Thymus (tissue), 11 donors: ENCODE measurements at regions not wholly inside any gene's neighbourhood (a gene's known extent, or its start where the extent isn't known, plus 50 kb on each side); places are given as distances from the start of the nearest gene placed in this dataset.
"Not testable (repeated sequence)": the region's sequence is repeated elsewhere in the genome, so short reads cannot be mapped to it uniquely, and the experiment has no call there.

ENCODE experiments used
- DNase-seq, 9 donors: peaks; one replicate each; pipeline ENCODE4 v3.0.0-alpha.2; 2013; ENCODE audit warnings: low spot score in 9 of 9, low read depth in 6 of 9, missing footprints in 1 of 9
- H3K27ac ChIP-seq, 2 donors: one replicate each; pipeline ENCODE4 v1.5.1; 2013; ENCODE audit warnings: control low read depth in 1 of 2, low read depth in 1 of 2, low read length in 1 of 2, mild to moderate bottlenecking in 1 of 2, moderate library complexity in 1 of 2
- H3K27me3 ChIP-seq, 2 donors: one replicate each; pipeline ENCODE4 v1.5.1; 2013; ENCODE audit warnings: low read length in 1 of 2; ENCODE audit not compliant: control insufficient read depth in 2 of 2, insufficient read depth in 1 of 2
- H3K36me3 ChIP-seq, 2 donors: one replicate each; pipeline ENCODE4 v1.5.1; 2013; ENCODE audit warnings: low read length in 1 of 2, mild to moderate bottlenecking in 1 of 2, moderate library complexity in 1 of 2; ENCODE audit not compliant: control insufficient read depth in 2 of 2, insufficient read depth in 2 of 2
- H3K4me1 ChIP-seq, 2 donors: one replicate each; pipeline ENCODE4 v1.5.1; 2013; ENCODE audit warnings: low read length in 2 of 2; ENCODE audit not compliant: control insufficient read depth in 2 of 2, insufficient read depth in 2 of 2
- H3K4me3 ChIP-seq, 2 donors: one replicate each; pipeline ENCODE4 v1.5.1; 2013; ENCODE audit warnings: low read length in 2 of 2, control low read depth in 1 of 2, mild to moderate bottlenecking in 1 of 2
- H3K9me3 ChIP-seq, 2 donors: one replicate each; pipeline ENCODE4 v1.5.1; 2013; ENCODE audit warnings: low read length in 1 of 2, mild to moderate bottlenecking in 1 of 2; ENCODE audit not compliant: control insufficient read depth in 2 of 2, insufficient read depth in 1 of 2
- WGBS: extraction: QIAGEN DNeasy Blood & Tissue Kit; methylation state at CpG from one replicate; pipeline ENCODE4 v1.1.7; 2013; 5-methylcytosine and 5-hydroxymethylcytosine counted together
- donor health status: healthy.

DNA sequence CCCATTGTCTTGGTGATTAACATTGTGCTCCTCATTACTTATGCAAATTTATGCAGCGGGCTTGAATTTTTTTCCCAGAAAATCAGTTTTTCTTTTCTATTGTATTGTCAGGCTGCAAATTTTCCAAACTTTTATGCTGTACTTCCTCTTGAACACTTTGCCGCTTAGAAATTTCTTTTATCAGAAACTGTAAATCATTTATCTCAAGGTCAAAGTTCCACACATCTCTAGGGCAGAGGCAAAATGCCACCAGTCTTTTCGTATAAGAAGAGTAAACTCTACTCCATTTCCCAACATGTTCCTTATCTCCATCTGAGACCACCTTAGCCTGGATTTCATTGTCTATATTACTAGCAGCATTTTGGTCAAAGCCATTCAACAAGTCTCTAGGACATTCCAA, 113.9 kb upstream of the OLFM3 start:
- DNase-seq = no peak
- no peaks in the 10 kb centered on the region for H3K4me1 ChIP-seq
- H3K27me3 ChIP-seq = no peaks in the 10 kb centered on the region
- no peaks in the 10 kb centered on the region for H3K36me3 ChIP-seq
- no peak overlapping the region for H3K27ac ChIP-seq
- no peak overlapping the region for H3K4me3 ChIP-seq
- no peaks in the 10 kb centered on the region for H3K9me3 ChIP-seq
- 96% methylated on average over 3 of the region's 3 CpGs for WGBS

DNA sequence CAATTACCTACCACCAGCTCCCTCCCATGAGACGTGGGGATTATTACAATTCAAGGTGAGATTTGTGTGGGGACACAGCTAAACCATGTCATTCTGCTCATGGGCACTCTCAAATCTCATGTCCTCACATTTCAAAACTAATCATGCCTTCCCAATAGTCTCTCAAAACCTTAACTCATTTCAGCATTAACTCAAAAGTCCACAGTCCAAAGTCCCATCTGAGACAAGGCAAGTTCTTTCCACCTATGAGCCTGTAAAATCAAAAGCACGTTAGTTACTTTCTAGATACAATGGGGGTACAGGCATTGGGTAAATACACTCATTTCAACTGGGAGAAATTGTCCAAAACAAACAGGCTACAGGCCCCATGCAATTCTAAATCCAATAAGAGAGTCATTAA, 112.8 kb upstream of the OLFM3 start:
- not testable (repeated sequence) for H3K4me3 ChIP-seq, H3K9me3 ChIP-seq, H3K27ac ChIP-seq, H3K36me3 ChIP-seq, H3K4me1 ChIP-seq, H3K27me3 ChIP-seq, DNase-seq
- WGBS = 76% methylated on average over 2 of the region's 2 CpGs

DNA sequence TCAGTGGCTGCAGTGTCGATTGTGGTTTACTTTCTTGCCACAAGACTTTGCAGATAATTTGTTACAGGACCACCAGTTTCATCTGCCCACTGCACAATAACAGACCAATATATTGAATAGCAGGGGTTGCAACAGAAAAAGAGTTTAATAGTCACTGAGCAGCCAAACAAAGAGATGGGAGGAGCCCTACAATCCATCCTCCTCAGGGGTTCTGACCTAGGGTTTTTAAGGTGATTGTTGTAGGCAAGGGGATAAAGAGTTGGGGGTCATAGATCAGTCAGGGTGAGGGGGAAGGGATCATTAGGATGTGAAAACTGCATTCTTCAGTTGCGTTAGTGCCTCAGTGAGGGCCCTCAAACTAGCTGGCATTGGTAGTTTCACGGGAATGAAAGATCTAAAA, 110.7 kb upstream of the OLFM3 start:
- H3K9me3 ChIP-seq = no peaks in the 10 kb centered on the region
- no peak overlapping the region for H3K4me3 ChIP-seq
- H3K27ac ChIP-seq = no peak overlapping the region
- no peaks in the 10 kb centered on the region for H3K4me1 ChIP-seq
- no peaks in the 10 kb centered on the region for H3K27me3 ChIP-seq
- DNase-seq = no peak
- WGBS = 82% methylated on average over 3 of the region's 3 CpGs
- no peaks in the 10 kb centered on the region for H3K36me3 ChIP-seq

DNA sequence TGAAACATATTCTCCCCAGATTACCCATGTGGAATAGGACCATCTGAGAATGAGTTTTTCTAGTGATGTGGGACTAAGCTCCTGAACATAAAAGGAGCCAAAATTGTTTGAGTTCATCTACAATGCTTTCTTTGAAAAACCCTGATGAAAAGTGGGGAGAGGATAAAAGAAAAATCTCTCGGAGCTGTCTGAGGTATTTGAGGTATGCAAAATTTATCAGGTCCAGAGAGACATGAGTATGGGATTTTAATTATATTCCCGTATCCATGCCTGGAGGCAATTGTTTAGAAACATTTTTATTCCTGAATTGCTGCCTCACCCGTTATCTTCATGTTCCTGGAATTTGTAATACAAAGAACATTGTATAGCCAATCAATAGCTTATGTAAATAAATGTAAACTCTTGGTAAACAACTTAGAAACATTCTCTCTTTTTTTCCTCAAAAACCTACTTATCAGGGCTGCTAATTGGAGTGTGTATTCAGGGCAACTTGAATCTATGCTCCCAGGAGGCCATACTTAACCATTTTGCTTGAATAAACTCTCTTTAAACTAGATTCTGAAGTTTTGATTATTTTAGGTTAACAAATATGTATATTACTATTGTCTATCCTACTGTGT, 109.3 kb upstream of the OLFM3 start:
- H3K36me3 ChIP-seq = no peaks in the 10 kb centered on the region
- no peaks in the 10 kb centered on the region for H3K4me1 ChIP-seq
- no peak for DNase-seq
- H3K9me3 ChIP-seq = no peaks in the 10 kb centered on the region
- 69% methylated on average over 3 of the region's 3 CpGs for WGBS
- H3K27me3 ChIP-seq = no peaks in the 10 kb centered on the region
- H3K27ac ChIP-seq = no peak overlapping the region
- no peak overlapping the region for H3K4me3 ChIP-seq

DNA sequence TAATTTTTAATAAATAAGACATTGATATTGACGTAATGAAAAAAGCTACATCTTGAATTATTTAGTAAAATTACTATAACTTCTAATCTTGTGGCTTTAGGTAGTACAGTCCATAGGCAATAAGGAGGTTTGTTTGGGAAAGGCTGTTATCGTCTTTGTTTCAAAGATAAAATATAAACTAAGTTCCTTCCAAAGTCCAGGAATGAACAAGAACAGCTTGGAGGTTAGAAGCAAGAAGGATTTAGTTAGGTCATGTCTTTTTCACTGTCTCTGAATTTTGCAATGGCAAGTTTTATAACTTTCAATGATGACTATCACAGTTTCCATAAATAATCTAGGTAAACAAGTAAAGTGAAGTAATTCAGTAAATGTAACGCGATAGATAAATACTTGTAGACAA, 106.9 kb upstream of the OLFM3 start:
- H3K9me3 ChIP-seq = no peaks in the 10 kb centered on the region
- H3K27me3 ChIP-seq = no peaks in the 10 kb centered on the region
- H3K4me1 ChIP-seq = no peaks in the 10 kb centered on the region
- H3K36me3 ChIP-seq = no peaks in the 10 kb centered on the region
- 98% methylated on average over 4 of the region's 4 CpGs for WGBS
- no peak overlapping the region for H3K4me3 ChIP-seq
- no peak overlapping the region for H3K27ac ChIP-seq
- no peak for DNase-seq

DNA sequence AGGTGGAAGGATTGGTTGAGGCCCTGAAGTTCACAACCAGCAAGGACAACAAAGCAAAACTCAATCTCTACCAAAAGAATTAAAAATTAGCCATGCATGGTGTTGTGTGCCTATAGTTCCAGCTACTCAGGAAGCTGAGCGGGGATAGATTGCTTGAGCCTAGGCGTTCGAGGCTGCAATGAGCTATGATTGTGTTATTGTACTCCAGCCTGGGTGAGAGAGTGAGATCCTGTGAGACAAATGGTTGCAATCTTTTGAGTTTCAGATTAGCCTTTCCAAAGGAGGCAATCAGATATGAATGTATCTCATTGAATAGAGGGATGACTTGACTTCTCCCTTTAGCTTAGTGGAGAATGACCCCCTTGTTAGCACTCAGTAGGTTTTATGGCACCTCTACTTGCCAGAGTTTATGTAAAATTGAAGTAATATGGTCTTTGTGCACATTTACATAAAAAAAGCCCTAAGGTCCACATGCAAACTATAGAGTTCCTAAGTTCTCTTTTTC, 105.6 kb upstream of the OLFM3 start:
- no peak for DNase-seq
- Histone ChIP-seq H3K36me3 (no peaks in the 10 kb centered on the region), H3K9me3 (no peaks in the 10 kb centered on the region), H3K27ac (no peak overlapping the region), H3K4me1 (no peaks in the 10 kb centered on the region), H3K4me3 (no peak overlapping the region), H3K27me3 (no peaks in the 10 kb centered on the region)
- 94% methylated on average over 3 of the region's 3 CpGs for WGBS

DNA sequence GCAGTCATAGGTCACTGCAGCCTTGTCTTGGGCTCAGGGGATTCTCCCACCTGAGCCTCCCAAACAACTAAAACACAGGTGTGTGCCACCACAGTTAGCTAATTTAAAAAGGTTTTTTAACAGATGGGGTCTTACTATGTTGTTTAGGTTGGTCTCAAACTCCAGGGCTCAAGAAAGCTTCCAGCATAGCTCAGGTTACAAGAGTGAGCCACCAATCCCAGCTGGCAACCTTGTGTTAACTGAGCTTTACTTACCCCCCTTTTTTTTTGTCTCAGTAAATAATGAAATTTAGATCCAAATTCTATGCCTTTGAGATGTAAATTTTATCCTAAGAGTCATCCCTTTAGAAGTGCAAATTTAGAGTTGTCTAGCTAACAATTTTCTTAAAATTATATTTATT, 103.9 kb upstream of the OLFM3 start:
- H3K27me3 ChIP-seq = no peaks in the 10 kb centered on the region
- no peaks in the 10 kb centered on the region for H3K4me1 ChIP-seq
- H3K4me3 ChIP-seq = no peak overlapping the region
- no peak overlapping the region for H3K27ac ChIP-seq
- no peaks in the 10 kb centered on the region for H3K9me3 ChIP-seq
- no peak for DNase-seq
- H3K36me3 ChIP-seq = no peaks in the 10 kb centered on the region

DNA sequence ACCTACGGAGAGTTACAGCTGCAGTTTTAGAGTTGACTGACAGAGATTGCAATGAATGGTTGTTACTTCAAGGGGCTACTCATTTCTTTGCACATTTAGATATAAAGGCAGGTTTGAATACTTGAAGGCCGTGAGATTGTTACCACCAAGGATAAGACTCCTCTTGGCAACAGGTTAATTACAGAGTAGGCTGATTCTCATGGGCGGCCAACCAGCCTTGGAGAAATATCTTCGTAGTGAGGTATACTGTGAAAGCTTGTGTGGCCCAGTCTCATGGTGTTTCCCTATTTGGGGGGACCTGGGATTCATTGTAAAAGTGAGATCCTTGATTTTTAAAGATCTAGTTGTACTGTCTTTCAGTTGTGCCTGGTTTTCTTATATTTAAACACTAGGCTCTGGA, 103.2 kb upstream of the OLFM3 start:
- Histone ChIP-seq H3K4me1 (no peaks in the 10 kb centered on the region), H3K27me3 (no peaks in the 10 kb centered on the region), H3K27ac (no peak overlapping the region), H3K9me3 (no peaks in the 10 kb centered on the region), H3K36me3 (no peaks in the 10 kb centered on the region), H3K4me3 (no peak overlapping the region)
- 93% methylated on average over 4 of the region's 4 CpGs for WGBS
- no peak for DNase-seq

DNA sequence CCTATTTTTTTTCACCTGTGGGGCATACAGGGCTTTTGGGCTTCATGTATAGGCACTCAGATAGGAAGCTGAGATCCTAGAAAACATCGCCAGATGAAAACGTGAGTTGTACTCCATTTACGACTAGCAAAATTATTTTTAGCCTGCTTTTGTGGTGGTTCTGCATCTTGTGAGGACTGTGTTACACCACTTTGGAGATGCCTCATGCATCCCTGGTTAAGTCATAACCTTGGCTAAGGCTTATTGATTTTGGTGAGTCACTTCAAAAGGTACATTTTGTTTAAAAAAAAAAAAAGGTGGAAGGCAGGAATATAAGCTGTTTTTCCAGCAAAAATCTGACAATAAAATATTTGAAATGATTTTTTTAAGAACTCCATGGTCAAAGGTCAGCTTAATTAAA, 101.8 kb upstream of the OLFM3 start:
- no peaks in the 10 kb centered on the region for H3K9me3 ChIP-seq
- H3K27ac ChIP-seq = no peak overlapping the region
- H3K4me3 ChIP-seq = no peak overlapping the region
- H3K27me3 ChIP-seq = no peaks in the 10 kb centered on the region
- no peaks in the 10 kb centered on the region for H3K36me3 ChIP-seq
- H3K4me1 ChIP-seq = no peaks in the 10 kb centered on the region
- 86% methylated on average over 3 of the region's 3 CpGs for WGBS
- DNase-seq = no peak

DNA sequence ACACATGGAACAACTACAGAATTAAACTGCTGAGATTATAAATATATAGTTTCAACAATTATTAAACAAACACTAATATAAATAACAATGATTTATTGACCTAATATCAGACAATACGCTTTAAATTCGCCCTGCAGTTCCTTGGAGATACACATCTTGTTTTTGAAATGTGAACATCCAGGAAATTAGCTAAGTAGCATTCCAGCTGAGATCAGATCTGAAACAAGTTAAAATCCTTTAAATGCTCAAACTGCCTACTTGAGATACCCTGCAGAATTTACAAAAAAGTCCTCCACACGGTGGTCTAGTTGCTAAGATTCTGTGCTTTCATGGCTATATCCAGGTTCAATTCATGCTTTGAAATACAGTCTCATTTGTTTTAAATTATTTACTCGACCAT, 101.4 kb upstream of the OLFM3 start:
- no peak overlapping the region for H3K27ac ChIP-seq
- no peaks in the 10 kb centered on the region for H3K4me1 ChIP-seq
- no peaks in the 10 kb centered on the region for H3K27me3 ChIP-seq
- DNase-seq = no peak
- H3K9me3 ChIP-seq = no peaks in the 10 kb centered on the region
- H3K4me3 ChIP-seq = no peak overlapping the region
- 80% methylated on average over 4 of the region's 4 CpGs for WGBS
- H3K36me3 ChIP-seq = no peaks in the 10 kb centered on the region
